GM19463 (cell line): ENCODE measurements at regions not wholly inside any gene's neighbourhood (a gene's known extent, or its start where the extent isn't known, plus 50 kb on each side); places are given as distances from the start of the nearest gene placed in this dataset.
"Not testable (repeated sequence)": the region's sequence is repeated elsewhere in the genome, so short reads cannot be mapped to it uniquely, and the experiment has no call there.

Source experiments
- ATAC-seq: cut with Tn5 transposase; IDR thresholded peaks from one replicate; pipeline ENCODE4 v1.9.1; 2021; ENCODE audit warnings: mild to moderate bottlenecking, moderate library complexity; ENCODE audit not compliant: unreplicated experiment

- no peak for ATAC-seq
Measured at GRCh38 chr18:10077986-10078385, 164.2 kb downstream of the VAPA start.

GRCh38 chr18:10080372-10080771 is 166.6 kb downstream of the VAPA start:
- no peak for ATAC-seq

GRCh38 chr18:10081492-10081891 is 167.7 kb downstream of the VAPA start:
- ATAC-seq: no peak

- no peak for ATAC-seq
Measured at GRCh38 chr18:10085416-10085815, 171.6 kb downstream of the VAPA start.

- ATAC-seq: no peak
Measured at GRCh38 chr18:10085876-10086275, 172.1 kb downstream of the VAPA start.

- no peak for ATAC-seq
Measured at GRCh38 chr18:10086458-10087210, 172.8 kb downstream of the VAPA start.

GRCh38 chr18:10088734-10089133 is 174.9 kb downstream of the VAPA start:
- no peak for ATAC-seq

- ATAC-seq: no peak
Measured at GRCh38 chr18:10089881-10090280, 176.1 kb downstream of the VAPA start.

GRCh38 chr18:10090668-10091067 is 176.9 kb downstream of the VAPA start:
- ATAC-seq: no peak

GRCh38 chr18:10093445-10093844 is 179.6 kb downstream of the VAPA start:
- ATAC-seq: no peak

GRCh38 chr18:10094154-10094553 is 180.3 kb downstream of the VAPA start:
- ATAC-seq: no peak

GRCh38 chr18:10094655-10095054 is 180.8 kb downstream of the VAPA start:
- ATAC-seq: no peak

GRCh38 chr18:10095356-10095755 is 181.5 kb downstream of the VAPA start:
- ATAC-seq: no peak

GRCh38 chr18:10099539-10100140 is 185.8 kb downstream of the VAPA start:
- ATAC-seq: no peak

GRCh38 chr18:10100196-10100595 is 186.4 kb downstream of the VAPA start:
- ATAC-seq: no peak

GRCh38 chr18:10100941-10101701 is 187.3 kb downstream of the VAPA start:
- ATAC-seq: no peak

GRCh38 chr18:10101729-10102128 is 187.9 kb downstream of the VAPA start:
- ATAC-seq: no peak

GRCh38 chr18:10105118-10105517 is 191.3 kb downstream of the VAPA start:
- not testable (repeated sequence) for ATAC-seq

- no peak for ATAC-seq
Measured at GRCh38 chr18:10111191-10111590, 197.4 kb downstream of the VAPA start.

GRCh38 chr18:10111944-10112343 is 198.1 kb downstream of the VAPA start:
- ATAC-seq: no peak

GRCh38 chr18:10113121-10114022 is 199.6 kb downstream of the VAPA start:
- no peak for ATAC-seq
